HK-2 (cell line): ENCODE measurements at regions not wholly inside any gene's neighbourhood (a gene's known extent, or its start where the extent isn't known, plus 50 kb on each side); places are given as distances from the start of the nearest gene placed in this dataset.
"Not testable (repeated sequence)": the region's sequence is repeated elsewhere in the genome, so short reads cannot be mapped to it uniquely, and the experiment has no call there.

ENCODE experiments used
- DNase-seq: peaks from one replicate; pipeline ENCODE4 v3.0.0-alpha.2; 2018; ENCODE audit not compliant: unreplicated experiment

DNA sequence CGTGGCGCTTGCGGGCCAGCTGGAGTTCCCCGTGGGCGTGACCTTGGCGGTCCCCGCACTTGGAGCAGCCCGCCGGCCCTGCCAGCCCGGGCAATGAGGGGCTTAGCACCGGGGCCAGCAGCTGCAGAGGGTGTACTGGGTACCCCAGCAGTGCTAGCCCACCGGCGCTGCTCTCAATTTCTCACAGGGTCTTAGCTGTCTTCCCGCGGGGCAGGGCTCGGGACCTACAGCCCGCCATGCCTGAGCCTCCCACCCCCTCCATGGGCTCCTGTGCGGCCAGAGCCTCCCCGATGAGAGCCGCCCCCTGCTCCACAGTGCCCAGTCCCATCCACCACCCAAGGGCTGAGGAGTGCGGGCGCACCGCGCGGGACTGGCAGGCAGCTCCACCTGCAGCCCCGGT is 94.0 kb upstream of the NIPBL start:
- DNase-seq, result not testable (repeated sequence)

DNA sequence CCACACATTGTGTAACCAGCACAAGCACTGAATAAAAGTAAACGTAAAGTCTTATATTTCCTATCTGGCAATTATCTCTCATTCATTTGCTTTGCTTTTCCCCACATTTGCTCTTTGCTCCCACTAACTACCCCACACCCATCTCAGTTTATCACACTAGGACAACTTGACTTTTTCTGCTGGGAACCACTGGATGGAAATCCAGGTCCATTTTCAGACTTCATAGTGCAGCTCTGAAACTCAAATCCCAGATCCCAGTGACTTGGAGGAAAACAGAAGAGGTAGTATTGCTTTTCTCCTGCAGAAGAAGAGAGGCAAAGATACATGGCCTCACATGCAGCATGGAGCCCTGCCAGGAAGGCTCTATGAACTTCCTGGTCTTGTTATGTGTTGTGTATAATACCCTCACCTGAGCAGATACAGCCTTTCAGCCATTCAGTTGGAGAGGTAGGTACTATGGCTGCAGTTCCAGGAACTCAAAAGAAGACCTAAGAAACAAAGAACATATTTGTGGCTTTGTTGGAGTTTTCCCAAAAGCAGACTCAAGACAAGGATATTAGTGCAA is 90.0 kb upstream of the NIPBL start:
- no peak for DNase-seq

DNA sequence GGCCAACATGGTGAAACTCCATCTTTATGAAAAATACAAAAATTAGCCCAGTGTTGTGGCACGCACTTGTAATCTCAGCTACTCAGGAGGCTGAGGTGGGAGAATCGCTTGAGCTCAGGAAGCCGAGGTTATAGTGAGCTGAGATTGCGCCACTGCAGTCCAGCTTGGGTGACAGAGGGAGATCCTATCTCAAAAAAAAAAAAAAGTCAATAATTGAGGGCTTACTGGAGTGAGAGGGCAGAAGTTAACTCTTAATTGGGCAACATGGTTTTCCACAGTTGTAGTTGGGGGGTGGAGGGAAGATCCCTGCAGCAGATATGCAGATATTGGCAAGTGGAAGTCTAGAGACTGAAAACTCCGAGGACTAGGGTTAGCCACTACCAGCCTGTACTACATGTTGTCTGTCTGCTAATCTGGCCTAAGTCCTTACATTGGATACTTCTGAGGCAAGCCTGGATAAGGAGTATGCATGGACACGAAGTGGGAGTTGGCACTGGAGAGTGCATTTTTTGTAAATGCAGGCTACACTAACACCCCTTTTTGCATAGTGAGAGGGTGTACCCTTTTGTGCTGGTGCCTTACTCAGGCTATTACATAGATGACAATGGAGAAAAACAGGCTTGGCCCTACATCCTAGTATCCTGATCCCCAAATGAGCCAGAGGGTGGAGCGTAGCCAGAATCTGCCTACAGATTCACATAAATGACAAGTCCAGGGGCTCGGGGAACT is 89.0 kb upstream of the NIPBL start:
- DNase-seq, result no peak

DNA sequence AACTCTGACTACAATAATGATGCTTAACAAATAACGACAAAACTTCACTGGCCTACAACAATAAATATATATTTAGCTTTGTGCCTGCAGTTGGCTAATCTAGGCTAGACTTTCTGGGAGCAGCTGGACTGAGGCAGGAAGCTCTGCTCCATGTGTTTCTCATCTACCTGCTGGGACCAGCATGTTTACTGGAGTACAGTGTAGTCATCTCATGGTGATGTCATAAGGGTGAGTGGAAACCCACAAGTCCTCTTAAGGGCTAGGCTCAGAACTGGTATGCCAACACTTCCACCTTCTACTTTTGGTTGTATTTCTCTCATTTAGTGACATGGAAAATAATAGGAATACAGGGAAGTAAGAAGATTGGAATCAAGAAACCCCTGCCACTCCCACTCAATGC is 85.7 kb upstream of the NIPBL start:
- DNase-seq, result no peak

DNA sequence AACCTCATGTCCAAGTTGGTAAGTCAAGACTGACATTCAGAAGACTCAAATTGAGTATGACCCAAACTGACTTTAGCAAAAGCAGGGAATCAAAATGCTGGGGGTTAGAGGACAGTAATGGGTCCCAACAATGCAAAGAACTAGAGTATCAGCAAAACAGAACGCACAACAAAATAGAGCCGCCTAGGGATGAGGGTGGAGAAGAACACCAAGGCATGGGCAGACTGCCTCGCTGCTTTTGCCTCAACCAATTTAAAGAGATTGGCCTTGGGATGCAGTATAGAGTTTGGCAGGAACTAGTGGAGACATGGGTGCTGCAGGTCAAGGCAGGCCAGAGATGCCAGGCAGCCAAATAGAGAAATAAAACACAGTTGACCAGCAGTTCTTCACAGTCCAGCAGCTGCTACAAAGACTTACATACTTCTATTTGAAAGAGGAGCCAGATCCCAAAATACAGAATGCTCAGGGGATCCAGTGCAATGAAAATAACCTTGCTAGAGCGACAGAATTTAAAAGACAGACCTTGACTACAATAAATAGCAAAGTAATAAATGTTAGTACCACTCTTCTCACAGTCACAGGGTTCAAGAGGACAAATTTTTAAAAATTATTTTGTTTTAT is 83.9 kb upstream of the NIPBL start:
- DNase-seq, result no peak

DNA sequence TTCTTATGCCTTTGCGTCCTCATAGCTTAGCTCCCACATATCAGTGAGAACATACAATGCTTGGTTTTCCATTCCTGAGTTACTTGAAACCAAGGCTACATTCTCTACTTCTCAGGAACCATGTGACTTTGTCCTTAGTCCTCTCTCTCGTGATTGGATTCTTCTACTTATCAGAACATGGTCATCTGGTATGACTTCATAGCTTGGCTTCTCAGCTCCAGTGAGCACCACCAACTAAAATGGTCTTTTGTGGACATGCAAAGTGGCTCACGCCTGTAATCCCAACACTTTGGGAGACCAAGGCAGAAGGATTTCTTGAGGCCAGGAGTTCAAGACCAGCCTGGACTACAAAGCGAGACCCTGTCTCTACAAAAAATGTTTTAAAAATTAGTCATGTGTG is 81.2 kb upstream of the NIPBL start:
- no peak for DNase-seq

DNA sequence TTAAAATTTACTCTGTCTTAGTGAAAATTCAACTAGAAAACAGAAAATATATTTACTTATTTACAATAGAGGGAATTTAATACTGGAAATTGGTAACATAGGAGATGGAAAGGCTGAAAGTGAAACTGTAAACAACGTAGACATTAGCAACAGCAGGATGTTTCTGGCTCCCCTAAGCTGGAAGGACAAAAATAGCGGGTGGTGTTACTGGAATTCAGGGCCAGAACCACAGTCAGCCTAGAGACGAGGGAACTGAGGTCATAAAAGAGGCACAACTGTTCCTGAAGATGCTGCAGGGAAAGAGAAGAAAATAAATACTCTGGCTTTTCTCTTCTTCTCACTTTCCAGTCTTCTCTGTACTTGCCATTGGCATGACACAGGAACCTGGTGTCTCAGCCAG is 80.4 kb upstream of the NIPBL start:
- no peak for DNase-seq

DNA sequence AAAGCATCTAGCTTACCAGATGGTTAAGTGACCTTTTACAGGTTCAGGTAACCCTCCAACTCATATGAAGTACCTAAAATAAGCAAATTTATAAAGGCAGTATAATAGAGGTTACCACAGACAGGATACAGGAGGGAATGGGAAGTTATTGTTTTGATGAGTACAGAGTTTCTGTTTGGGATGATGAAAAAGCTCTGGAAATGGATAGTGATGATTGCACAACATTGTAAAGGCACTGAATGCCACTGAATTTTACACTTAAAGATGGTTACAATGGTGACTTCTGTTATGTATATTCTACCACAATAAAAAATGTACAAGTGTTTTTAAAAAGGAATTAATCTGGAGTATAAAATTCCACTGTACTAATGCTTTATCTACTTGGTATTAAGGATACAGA is 75.0 kb upstream of the NIPBL start:
- no peak for DNase-seq

DNA sequence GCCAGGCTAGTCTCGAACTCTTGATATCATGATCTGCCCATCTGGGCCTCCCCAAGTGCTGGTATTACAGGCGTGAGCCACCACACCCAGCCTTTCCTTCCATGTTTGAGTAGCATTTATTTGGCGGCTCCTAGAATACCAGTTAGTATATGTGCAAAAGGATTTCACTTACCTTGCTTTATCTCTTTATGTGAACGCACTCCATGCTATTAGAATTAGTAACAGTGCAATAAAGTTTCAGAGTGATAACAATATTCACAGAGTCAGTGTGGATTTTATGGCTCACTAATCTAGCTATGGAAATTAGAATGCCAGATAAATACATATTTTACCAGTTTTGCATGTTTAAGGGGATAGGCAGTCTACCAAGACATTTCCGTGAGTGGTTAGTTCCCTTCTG is 74.4 kb upstream of the NIPBL start:
- DNase-seq, result no peak

DNA sequence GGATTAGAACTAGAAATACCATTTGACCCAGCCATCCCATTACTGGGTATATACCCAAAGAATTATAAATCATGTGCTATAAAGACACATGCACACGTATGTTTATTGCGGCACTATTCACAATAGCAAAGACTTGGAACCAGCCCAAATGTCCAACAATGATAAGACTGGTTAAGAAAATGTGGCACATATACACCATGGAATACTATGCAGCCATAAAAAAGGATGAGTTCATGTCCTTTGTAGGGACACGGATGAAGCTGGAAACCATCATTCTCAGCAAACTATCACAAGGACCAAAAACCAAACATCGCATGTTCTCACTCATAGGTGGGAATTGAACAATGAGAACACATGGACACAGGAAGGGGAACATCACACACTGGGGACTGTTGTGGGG is 63.3 kb upstream of the NIPBL start:
- DNase-seq, result not testable (repeated sequence)

DNA sequence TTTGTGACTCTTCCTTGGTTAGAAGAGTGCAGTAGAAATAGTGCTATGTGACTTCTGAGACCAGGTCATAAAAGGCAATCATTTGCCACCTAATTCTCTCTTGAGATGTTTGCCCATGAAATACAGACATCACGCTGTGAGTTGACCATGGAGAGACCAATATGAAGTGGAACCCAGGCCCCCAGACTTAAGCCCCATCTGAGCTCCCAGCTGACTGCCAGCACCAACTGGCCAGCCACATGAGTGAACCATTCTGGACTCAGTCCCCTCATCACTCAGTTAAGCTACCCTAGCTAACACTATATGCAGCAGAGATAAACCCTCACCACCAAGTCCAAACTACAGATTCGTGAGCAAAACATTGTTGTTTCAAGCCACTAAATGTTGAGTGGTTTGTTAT is 60.7 kb upstream of the NIPBL start:
- DNase-seq, result no peak

DNA sequence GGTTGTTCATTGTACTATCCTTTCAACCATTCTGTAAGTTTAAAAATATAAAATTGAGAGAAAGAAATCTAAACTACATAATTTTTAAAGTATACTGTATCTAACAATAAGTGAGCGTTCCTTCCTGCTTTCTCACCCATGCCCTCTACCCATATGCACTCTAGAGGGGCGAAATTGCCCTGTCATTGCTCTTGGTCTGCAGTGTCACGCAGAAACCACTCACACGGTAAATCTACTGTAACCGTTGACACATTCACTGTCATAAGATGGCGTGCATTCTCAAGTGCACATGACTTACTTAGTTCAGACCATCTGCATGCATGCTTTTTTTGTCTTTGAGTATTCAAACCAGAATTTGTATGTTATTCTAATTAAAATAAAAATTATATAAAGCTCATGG is 55.7 kb upstream of the NIPBL start:
- DNase-seq, result no peak

DNA sequence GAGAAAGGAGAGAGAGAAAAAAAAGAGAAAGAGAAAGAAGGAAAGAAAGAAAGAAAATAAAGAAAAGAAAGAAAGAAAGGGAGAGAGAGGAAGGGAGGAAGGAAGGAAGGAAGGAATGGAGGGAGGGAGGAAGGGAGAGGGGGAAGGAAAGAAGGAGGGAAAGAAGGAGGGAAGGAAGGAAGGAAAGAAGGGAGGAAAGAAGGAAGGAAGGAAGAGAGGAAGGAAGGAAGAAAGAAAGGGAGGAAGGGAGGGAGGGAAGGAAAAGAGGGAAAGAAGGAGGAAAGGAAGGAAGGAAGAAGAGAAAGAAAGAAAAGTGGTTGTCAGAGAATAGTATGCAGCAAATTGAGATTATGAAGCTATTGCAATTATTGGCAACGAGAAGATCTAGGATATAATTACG is 49.9 kb upstream of the NIPBL start:
- no peak for DNase-seq
